GM23248 (cell line): ENCODE measurements at regions not wholly inside any gene's neighbourhood (a gene's known extent, or its start where the extent isn't known, plus 50 kb on each side); places are given as distances from the start of the nearest gene placed in this dataset.
A peak's percentile ranks its signal among the peaks of the same experiment; 100 is the strongest.

Experiments
- DNase-seq: peaks from one replicate; pipeline ENCODE4 v3.0.0-alpha.2; 2015
- H2AFZ ChIP-seq: fragments of 200-600 bp; sonication (generic); 2 replicates; pipeline ENCODE4 v1.6.1; 2016; ENCODE audit warnings: antibody characterized with exemption
- H3F3A ChIP-seq: fragments of 200-600 bp; sonication (generic); 2 replicates; pipeline ENCODE4 v1.6.1; 2016; ENCODE audit warnings: mild to moderate bottlenecking, antibody characterized with exemption, mixed run types; ENCODE audit not compliant: insufficient read depth
- H3K27ac ChIP-seq: fragments of 200-600 bp; sonication (generic); 2 replicates; pipeline ENCODE4 v1.5.1; 2016; ENCODE audit warnings: mild to moderate bottlenecking
- H3K27me3 ChIP-seq: fragments of 200-600 bp; sonication (generic); replicated peaks from 2 replicates; pipeline ENCODE4 v1.6.1; 2016; ENCODE audit warnings: mild to moderate bottlenecking; ENCODE audit not compliant: insufficient read depth
- H3K36me3 ChIP-seq: fragments of 200-600 bp; sonication (generic); 2 replicates; pipeline ENCODE4 v1.6.1; 2016; ENCODE audit warnings: low read depth, mild to moderate bottlenecking
- H3K4me1 ChIP-seq: fragments of 200-600 bp; sonication (generic); 2 replicates; pipeline ENCODE4 v1.6.1; 2016; ENCODE audit warnings: mild to moderate bottlenecking; ENCODE audit not compliant: insufficient read depth
- H3K4me2 ChIP-seq: fragments of 200-600 bp; sonication (generic); one replicate; pipeline ENCODE4 v1.6.1; 2016; ENCODE audit warnings: mild to moderate bottlenecking; ENCODE audit not compliant: unreplicated experiment
- H3K4me3 ChIP-seq: fragments of 200-600 bp; sonication (generic); 2 replicates; pipeline ENCODE4 v1.5.1; 2016; ENCODE audit warnings: mild to moderate bottlenecking
- H3K79me2 ChIP-seq: fragments of 200-600 bp; sonication (generic); 2 replicates; pipeline ENCODE4 v1.6.1; 2016; ENCODE audit warnings: mild to moderate bottlenecking; ENCODE audit not compliant: insufficient read depth
- H3K9ac ChIP-seq: fragments of 200-600 bp; sonication (generic); 2 replicates; pipeline ENCODE4 v1.6.1; 2016; ENCODE audit warnings: mild to moderate bottlenecking
- H3K9me2 ChIP-seq: fragments of 200-600 bp; sonication (generic); 2 replicates; pipeline ENCODE4 v1.6.1; 2016; ENCODE audit warnings: mixed run types, mild to moderate bottlenecking, moderate library complexity; ENCODE audit not compliant: insufficient read depth
- H3K9me3 ChIP-seq: fragments of 200-600 bp; sonication (generic); one replicate; pipeline ENCODE4 v1.6.1; 2017; ENCODE audit warnings: low read depth
- H4K20me1 ChIP-seq: fragments of 200-600 bp; sonication (generic); 2 replicates; pipeline ENCODE4 v1.6.0; 2016; ENCODE audit not compliant: insufficient read depth
- EZH2 ChIP-seq: fragments of 200-600 bp; sonication (generic); IDR thresholded peaks from 2 replicates; pipeline ENCODE4 v1.6.1; 2018; ENCODE audit warnings: antibody characterized with exemption, mild to moderate bottlenecking; ENCODE audit not compliant: insufficient read depth, poor library complexity, severe bottlenecking
- EZH2phosphoT487 ChIP-seq: fragments of 200-600 bp; sonication (generic); IDR thresholded peaks from 2 replicates; pipeline ENCODE4 v1.6.1; 2018; ENCODE audit warnings: antibody characterized with exemption, moderate library complexity, mild to moderate bottlenecking, low read depth; ENCODE audit not compliant: insufficient read depth
- WGBS, 2 experiments: methylation state at CpG; one replicate each; pipeline ENCODE4 v1.1.6; 2015 to 2017; ENCODE audit warnings: low lambda C conversion rate in 2 of 2, low coverage in 1 of 2; ENCODE audit errors: missing lambda C conversion rate in 2 of 2; 5-methylcytosine and 5-hydroxymethylcytosine counted together
- in situ Hi-C: fragments of 300-500 bp; cut with MboI; formaldehyde crosslinking; loops from 2 replicates; pipeline ENCODE4 v1.15.0; 2020

- Histone ChIP-seq H3K79me2 (peaks cover 89% of the 10 kb centered on the region), H3F3A (no peaks in the 10 kb centered on the region; the same call in 1 of the 2 replicates), H3K27me3 (no peaks in the 10 kb centered on the region), H3K4me1 (peaks cover 11% of the 10 kb centered on the region; the same call in 1 of the 2 replicates), H3K4me3 (no peak overlapping the region), H3K9me3 (no peaks in the 10 kb centered on the region), H3K4me2 (no peak overlapping the region), H3K9me2 (no peaks in the 10 kb centered on the region), H4K20me1 (no peaks in the 10 kb centered on the region), H3K9ac (no peak overlapping the region), H2AFZ (no peak overlapping the region), H3K36me3 (no peaks in the 10 kb centered on the region), H3K27ac (no peak overlapping the region)
- TF ChIP-seq EZH2 = no peak
- TF ChIP-seq EZH2phosphoT487 = no peak
- DNase-seq = no peak
- WGBS, 2 experiments = 80 to 88% methylated on average over 7 of the region's 7 CpGs
- in situ Hi-C loops = no loop called here
Measured at GRCh38 chr9:36457836-36458429, 57.9 kb upstream of the RNF38 start.

- DNase-seq = no peak
- no peaks in the 10 kb centered on the region; the same call in 1 of the 2 replicates for H3F3A ChIP-seq
- no peaks in the 10 kb centered on the region for H3K9me2 ChIP-seq
- no peak overlapping the region for H3K9ac ChIP-seq
- H3K4me2 ChIP-seq = no peak overlapping the region
- H3K27ac ChIP-seq = no peak overlapping the region
- H3K9me3 ChIP-seq = no peaks in the 10 kb centered on the region
- no peaks in the 10 kb centered on the region for H4K20me1 ChIP-seq
- in situ Hi-C loops = no loop called here
- H2AFZ ChIP-seq = no peak overlapping the region
- H3K79me2 ChIP-seq = peaks cover 80% of the 10 kb centered on the region
- no peak overlapping the region for H3K4me3 ChIP-seq
- no peak for TF ChIP-seq EZH2phosphoT487
- no peak for TF ChIP-seq EZH2
- H3K36me3 ChIP-seq = no peaks in the 10 kb centered on the region
- H3K27me3 ChIP-seq = no peaks in the 10 kb centered on the region
- WGBS, 2 experiments = 89 to 93% methylated on average over 1 of the region's 1 CpG
- peaks cover 11% of the 10 kb centered on the region; the same call in 1 of the 2 replicates for H3K4me1 ChIP-seq
Measured at GRCh38 chr9:36456480-36457065, 56.5 kb upstream of the RNF38 start.

- peaks cover 78% of the 10 kb centered on the region for H3K79me2 ChIP-seq
- H2AFZ ChIP-seq = no peak overlapping the region
- 95 to 100% methylated on average over 3 of the region's 3 CpGs for WGBS, 2 experiments
- no peaks in the 10 kb centered on the region for H3K27me3 ChIP-seq
- H3F3A ChIP-seq = 0 out of 2 replicates have a peak, but pooled peaks cover 4% of the 10 kb centered on the region
- no peak overlapping the region for H3K4me3 ChIP-seq
- no peak overlapping the region for H3K4me2 ChIP-seq
- H3K27ac ChIP-seq = no peak overlapping the region
- in situ Hi-C loops = no loop called here
- H3K9me2 ChIP-seq = no peaks in the 10 kb centered on the region
- H3K9ac ChIP-seq = no peak overlapping the region
- H3K4me1 ChIP-seq = peaks cover 5% of the 10 kb centered on the region; the same call in 1 of the 2 replicates
- no peak for TF ChIP-seq EZH2
- no peak for TF ChIP-seq EZH2phosphoT487
- DNase-seq = no peak
- H3K36me3 ChIP-seq = no peaks in the 10 kb centered on the region
- H3K9me3 ChIP-seq = no peaks in the 10 kb centered on the region
- H4K20me1 ChIP-seq = no peaks in the 10 kb centered on the region; the same call in 1 of the 2 replicates
Measured at GRCh38 chr9:36451949-36452348, 51.9 kb upstream of the RNF38 start.

- WGBS, 2 experiments = 86 to 90% methylated on average over 3 of the region's 3 CpGs
- in situ Hi-C loops = no loop called here
Measured at GRCh38 chr9:36450110-36450732, 50.2 kb upstream of the RNF38 start.

More at GRCh38 chr9:36450110-36450732, 50.2 kb upstream of the RNF38 start:
- no peaks in the 10 kb centered on the region for H3K27me3 ChIP-seq
- H3K9ac ChIP-seq = no peak overlapping the region
- H3K4me2 ChIP-seq = no peak overlapping the region
- no peaks in the 10 kb centered on the region for H3K4me1 ChIP-seq
- H3K79me2 ChIP-seq = peaks cover 72% of the 10 kb centered on the region
- H3K27ac ChIP-seq = no peak overlapping the region
- H4K20me1 ChIP-seq = no peaks in the 10 kb centered on the region; the same call in 1 of the 2 replicates
- TF ChIP-seq EZH2 = no peak
- TF ChIP-seq EZH2phosphoT487 = no peak
- no peaks in the 10 kb centered on the region for H3K9me2 ChIP-seq
- no peaks in the 10 kb centered on the region for H3K9me3 ChIP-seq
- 0 out of 2 replicates have a peak, but pooled peaks cover 4% of the 10 kb centered on the region for H3F3A ChIP-seq
- H3K36me3 ChIP-seq = no peaks in the 10 kb centered on the region
- DNase-seq = peak; percentile 78
- H3K4me3 ChIP-seq = no peak overlapping the region
- no peak overlapping the region for H2AFZ ChIP-seq
